ENCODE measurements at regions not wholly inside any gene's neighbourhood (a gene's known extent, or its start where the extent isn't known, plus 50 kb on each side); places are given as distances from the start of the nearest gene placed in this dataset.

DNA sequence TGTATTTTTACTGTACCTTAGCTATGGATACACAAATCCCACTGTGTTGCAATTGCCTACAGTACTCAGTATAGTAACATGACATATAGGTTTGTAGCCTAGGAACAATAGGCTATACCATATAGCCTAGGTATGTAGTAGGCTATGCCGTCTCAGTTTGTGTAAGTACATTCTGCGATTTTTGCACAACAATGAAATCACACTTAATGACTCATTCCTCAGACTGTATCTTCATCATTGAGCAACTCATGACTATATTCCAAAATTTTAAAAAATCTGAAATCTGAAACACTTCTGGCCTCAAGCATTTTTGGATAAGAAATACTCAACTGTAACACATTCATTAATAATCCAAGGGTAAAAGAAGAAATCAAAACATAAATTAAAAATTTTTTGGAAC is 666.8 kb upstream of the GRAMD2B start:
- WGBS (ENCODE audit: low lambda C conversion rate), result 28% methylated on average over 2 of the region's 2 CpGs
- POLR2A ChIA-PET, result no interaction called here
- CTCF ChIA-PET (ENCODE audit: low intra/inter-chr PET ratio, low total read pairs), result no interaction called here
- H3K4me3 ChIP-seq (replicated peaks in 1 of 3; ENCODE audit: insufficient read depth in 1 of 3, low read depth in 2 of 3, low read length in 3 of 3), result no peak overlapping the region
- in situ Hi-C loops (cut with HindIII; ENCODE audit: extremely low pct_ligation_motif_present, low pct_unique_long_range_greater_than_20kb), result no loop called here
- no peaks in the 10 kb centered on the region for H4K20me1 ChIP-seq (ENCODE audit: insufficient read depth, low read length)
- TF ChIP-seq, protein P1, sequence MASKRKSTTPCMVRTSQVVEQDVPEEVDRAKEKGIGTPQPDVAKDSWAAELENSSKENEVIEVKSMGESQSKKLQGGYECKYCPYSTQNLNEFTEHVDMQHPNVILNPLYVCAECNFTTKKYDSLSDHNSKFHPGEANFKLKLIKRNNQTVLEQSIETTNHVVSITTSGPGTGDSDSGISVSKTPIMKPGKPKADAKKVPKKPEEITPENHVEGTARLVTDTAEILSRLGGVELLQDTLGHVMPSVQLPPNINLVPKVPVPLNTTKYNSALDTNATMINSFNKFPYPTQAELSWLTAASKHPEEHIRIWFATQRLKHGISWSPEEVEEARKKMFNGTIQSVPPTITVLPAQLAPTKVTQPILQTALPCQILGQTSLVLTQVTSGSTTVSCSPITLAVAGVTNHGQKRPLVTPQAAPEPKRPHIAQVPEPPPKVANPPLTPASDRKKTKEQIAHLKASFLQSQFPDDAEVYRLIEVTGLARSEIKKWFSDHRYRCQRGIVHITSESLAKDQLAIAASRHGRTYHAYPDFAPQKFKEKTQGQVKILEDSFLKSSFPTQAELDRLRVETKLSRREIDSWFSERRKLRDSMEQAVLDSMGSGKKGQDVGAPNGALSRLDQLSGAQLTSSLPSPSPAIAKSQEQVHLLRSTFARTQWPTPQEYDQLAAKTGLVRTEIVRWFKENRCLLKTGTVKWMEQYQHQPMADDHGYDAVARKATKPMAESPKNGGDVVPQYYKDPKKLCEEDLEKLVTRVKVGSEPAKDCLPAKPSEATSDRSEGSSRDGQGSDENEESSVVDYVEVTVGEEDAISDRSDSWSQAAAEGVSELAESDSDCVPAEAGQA (IDR thresholded peaks at IDR 0.05; ENCODE audit: low read depth), result no peak
- TF ChIP-seq, protein P1 (CRISPR knock-in tag; IDR thresholded peaks at IDR 0.05; ENCODE audit: borderline replicate concordance), result no peak
- TF ChIP-seq, protein P2, sequence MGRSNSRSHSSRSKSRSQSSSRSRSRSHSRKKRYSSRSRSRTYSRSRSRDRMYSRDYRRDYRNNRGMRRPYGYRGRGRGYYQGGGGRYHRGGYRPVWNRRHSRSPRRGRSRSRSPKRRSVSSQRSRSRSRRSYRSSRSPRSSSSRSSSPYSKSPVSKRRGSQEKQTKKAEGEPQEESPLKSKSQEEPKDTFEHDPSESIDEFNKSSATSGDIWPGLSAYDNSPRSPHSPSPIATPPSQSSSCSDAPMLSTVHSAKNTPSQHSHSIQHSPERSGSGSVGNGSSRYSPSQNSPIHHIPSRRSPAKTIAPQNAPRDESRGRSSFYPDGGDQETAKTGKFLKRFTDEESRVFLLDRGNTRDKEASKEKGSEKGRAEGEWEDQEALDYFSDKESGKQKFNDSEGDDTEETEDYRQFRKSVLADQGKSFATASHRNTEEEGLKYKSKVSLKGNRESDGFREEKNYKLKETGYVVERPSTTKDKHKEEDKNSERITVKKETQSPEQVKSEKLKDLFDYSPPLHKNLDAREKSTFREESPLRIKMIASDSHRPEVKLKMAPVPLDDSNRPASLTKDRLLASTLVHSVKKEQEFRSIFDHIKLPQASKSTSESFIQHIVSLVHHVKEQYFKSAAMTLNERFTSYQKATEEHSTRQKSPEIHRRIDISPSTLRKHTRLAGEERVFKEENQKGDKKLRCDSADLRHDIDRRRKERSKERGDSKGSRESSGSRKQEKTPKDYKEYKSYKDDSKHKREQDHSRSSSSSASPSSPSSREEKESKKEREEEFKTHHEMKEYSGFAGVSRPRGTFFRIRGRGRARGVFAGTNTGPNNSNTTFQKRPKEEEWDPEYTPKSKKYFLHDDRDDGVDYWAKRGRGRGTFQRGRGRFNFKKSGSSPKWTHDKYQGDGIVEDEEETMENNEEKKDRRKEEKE (IDR thresholded peaks at IDR 0.05), result no peak
- no peak for TF ChIP-seq CENPX (CRISPR knock-in tag; IDR thresholded peaks at IDR 0.05)
- no peak for TF ChIP-seq DMAP1 (CRISPR knock-in tag; IDR thresholded peaks at IDR 0.05)
- FAIRE-seq (no peak), ATAC-seq (no peak), DNase-seq (ENCODE audit: low spot score) (no peak)
- H3K36me3 ChIP-seq (replicated peaks in 1 of 2; ENCODE audit: control insufficient read depth in 1 of 2, insufficient read depth in 2 of 2, low read length in 2 of 2), result no peaks in the 10 kb centered on the region
- H2AFZ ChIP-seq (ENCODE audit: low read length), result no peak overlapping the region
- no peak overlapping the region for H3K9ac ChIP-seq (ENCODE audit: insufficient read depth, low read depth, low read length)
- intact Hi-C loops (cut with micrococcal nuclease; ENCODE audit: unreplicated experiment), result no loop called here
- BruUV-seq (replicated peaks), result no TSS peak
- H3K9me3 ChIP-seq (ENCODE audit: low read length), result peaks cover 23% of the 10 kb centered on the region
- H3K79me2 ChIP-seq (ENCODE audit: insufficient read depth, low read length), result no peaks in the 10 kb centered on the region
- H3K27ac ChIP-seq (ENCODE audit: extremely low read length, insufficient read depth, low read length), result no peak overlapping the region
- no peaks in the 10 kb centered on the region for H3K4me1 ChIP-seq (ENCODE audit: insufficient read depth, low read length)
- H3K27me3 ChIP-seq (ENCODE audit: control insufficient read depth in 1 of 2, insufficient read depth in 2 of 2, low read length in 2 of 2), result no peaks in the 10 kb centered on the region
- no peak overlapping the region for H3K4me2 ChIP-seq (ENCODE audit: low read depth, low read length)

All from HepG2 (cell line).